ENCODE measurements at regions not wholly inside any gene's neighbourhood (a gene's known extent, or its start where the extent isn't known, plus 50 kb on each side); places are given as distances from the start of the nearest gene placed in this dataset.
"Not testable (repeated sequence)": the region's sequence is repeated elsewhere in the genome, so short reads cannot be mapped to it uniquely, and the experiment has no call there.

DNA sequence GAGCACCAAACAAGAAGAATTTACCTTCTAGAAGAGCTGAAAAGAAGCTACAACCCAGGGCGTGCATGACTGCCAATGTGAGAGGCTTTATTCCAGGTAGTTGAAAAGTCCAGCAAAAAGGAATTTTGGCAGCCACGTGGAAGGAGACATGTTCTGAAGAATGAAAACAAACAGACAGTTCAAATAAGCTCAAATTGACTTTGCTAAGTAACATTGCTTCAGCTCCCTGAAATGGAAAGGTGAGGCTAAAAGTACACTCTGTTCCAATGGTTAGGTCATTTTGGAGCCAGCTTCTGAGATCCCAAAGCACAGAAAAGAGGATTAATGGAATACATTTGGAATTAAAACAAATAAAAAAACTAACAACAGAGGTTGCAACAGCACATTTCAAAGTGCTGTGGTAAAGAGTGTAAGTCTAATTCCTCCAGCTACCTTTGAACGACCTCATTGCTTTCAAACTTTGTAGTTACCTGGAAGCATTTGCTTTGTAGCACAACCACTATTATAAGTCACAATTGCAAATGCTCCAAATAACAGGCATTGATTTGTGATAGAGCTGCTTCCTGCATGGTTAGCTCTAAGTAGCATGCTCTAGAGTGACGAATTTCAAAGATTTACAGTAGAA lies 405.3 kb upstream of the EDA2R start:
- intact Hi-C loops (cut with DNase I), result no loop called here
- no peak for DNase-seq (ENCODE audit: extremely low spot score in 2 of 2)
- no peaks in the 10 kb centered on the region for H3K27me3 ChIP-seq
- H3K36me3 ChIP-seq, result no peaks in the 10 kb centered on the region
- H3K27ac ChIP-seq, result no peak overlapping the region
- H3K4me3 ChIP-seq, result no peak overlapping the region
- H3K9me3 ChIP-seq, result no peaks in the 10 kb centered on the region
- TF ChIP-seq POLR2A (IDR thresholded peaks at IDR 0.05) (no peak), POLR2AphosphoS5 (IDR thresholded peaks at IDR 0.05; ENCODE audit: insufficient read depth in 1 of 2, low read depth in 1 of 2) (no peak)
- H3K4me1 ChIP-seq, result no peaks in the 10 kb centered on the region

DNA sequence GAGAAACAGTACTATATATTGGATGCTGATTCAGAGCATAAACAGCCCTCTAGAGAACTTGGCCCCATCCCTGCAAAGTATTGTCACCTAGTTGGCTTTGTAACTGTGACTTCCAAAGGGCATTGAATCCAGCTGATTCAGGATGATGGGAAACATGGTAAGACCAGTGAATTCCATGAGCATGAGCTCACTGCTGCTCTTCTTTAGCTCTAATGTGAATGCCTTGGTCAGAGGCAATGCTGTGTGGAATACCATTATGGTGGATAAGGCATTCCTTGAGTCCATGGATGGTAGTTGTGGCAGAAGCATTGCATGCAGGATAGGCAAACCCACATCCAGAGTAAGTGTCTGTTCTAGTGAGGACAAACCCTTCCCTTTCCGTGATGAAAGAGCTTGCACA lies 365.6 kb upstream of the EDA2R start:
- Histone ChIP-seq H3K27me3 (no peaks in the 10 kb centered on the region), H3K4me1 (no peaks in the 10 kb centered on the region), H3K4me3 (no peak overlapping the region), H3K36me3 (no peaks in the 10 kb centered on the region), H3K27ac (no peak overlapping the region), H3K9me3 (no peaks in the 10 kb centered on the region)
- intact Hi-C loops (cut with DNase I), result no loop called here
- TF ChIP-seq POLR2A (IDR thresholded peaks at IDR 0.05) (no peak), POLR2AphosphoS5 (IDR thresholded peaks at IDR 0.05; ENCODE audit: insufficient read depth in 1 of 2, low read depth in 1 of 2) (no peak)
- TF ChIP-seq, protein P1, sequence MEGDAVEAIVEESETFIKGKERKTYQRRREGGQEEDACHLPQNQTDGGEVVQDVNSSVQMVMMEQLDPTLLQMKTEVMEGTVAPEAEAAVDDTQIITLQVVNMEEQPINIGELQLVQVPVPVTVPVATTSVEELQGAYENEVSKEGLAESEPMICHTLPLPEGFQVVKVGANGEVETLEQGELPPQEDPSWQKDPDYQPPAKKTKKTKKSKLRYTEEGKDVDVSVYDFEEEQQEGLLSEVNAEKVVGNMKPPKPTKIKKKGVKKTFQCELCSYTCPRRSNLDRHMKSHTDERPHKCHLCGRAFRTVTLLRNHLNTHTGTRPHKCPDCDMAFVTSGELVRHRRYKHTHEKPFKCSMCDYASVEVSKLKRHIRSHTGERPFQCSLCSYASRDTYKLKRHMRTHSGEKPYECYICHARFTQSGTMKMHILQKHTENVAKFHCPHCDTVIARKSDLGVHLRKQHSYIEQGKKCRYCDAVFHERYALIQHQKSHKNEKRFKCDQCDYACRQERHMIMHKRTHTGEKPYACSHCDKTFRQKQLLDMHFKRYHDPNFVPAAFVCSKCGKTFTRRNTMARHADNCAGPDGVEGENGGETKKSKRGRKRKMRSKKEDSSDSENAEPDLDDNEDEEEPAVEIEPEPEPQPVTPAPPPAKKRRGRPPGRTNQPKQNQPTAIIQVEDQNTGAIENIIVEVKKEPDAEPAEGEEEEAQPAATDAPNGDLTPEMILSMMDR (IDR thresholded peaks at IDR 0.05), result no peak
- no peak for DNase-seq (ENCODE audit: extremely low spot score in 2 of 2)

DNA sequence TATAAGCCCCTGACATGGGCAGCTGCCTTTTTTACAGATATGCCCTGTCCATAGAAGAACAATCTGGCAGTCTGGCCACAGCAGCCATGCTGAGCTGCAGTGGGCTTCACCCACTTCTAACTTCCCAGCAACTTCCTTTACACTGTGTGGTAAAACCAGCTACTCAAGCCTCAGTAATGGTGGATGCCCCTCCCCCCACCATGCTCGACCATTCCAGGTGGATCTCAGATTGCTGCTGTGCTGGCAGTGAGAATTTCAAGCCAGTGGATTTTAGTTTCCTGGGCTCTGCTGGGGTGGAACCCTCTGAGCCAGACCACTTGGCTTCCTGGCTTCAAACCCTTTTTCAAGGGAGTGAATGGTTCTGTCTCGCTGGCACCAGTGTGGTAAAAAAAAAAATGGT lies 355.9 kb upstream of the EDA2R start:
- intact Hi-C loops (cut with DNase I), result no loop called here
- TF ChIP-seq, protein P1 (IDR thresholded peaks at IDR 0.05), result no peak
- TF ChIP-seq POLR2A (IDR thresholded peaks at IDR 0.05), result no peak
- no peak for TF ChIP-seq POLR2AphosphoS5 (IDR thresholded peaks at IDR 0.05; ENCODE audit: insufficient read depth in 1 of 2, low read depth in 1 of 2)

DNA sequence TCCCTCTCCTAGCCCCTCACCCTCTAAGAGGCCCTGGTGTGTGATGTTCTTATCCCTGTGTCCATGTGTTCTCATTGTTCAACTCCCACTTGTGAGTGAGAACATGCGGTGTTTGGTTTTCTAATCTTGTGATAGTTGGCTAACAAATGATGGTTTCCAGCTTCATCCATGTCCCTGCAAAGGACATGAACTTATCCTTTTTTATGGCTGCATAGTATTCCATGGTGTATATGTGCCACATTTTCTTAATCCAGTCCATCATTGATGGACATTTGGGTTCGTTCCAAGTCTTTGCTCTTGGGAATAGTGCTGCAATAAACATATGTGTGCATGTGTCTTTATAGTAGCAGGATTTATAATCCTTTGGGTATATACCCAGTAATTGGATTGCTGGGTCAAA lies 353.2 kb upstream of the EDA2R start:
- intact Hi-C loops (cut with DNase I); H3K4me3 ChIP-seq; H3K27ac ChIP-seq; H3K9me3 ChIP-seq; H3K36me3 ChIP-seq; DNase-seq (ENCODE audit: extremely low spot score in 2 of 2); H3K27me3 ChIP-seq; H3K4me1 ChIP-seq: not testable (repeated sequence)

More for the DNA sequence above, 355.9 kb upstream of the EDA2R start:
- Histone ChIP-seq H3K4me1 (no peaks in the 10 kb centered on the region), H3K9me3 (no peaks in the 10 kb centered on the region), H3K36me3 (no peaks in the 10 kb centered on the region), H3K27ac (no peak overlapping the region), H3K4me3 (no peak overlapping the region), H3K27me3 (no peaks in the 10 kb centered on the region)
- DNase-seq (ENCODE audit: extremely low spot score in 2 of 2), result no peak

DNA sequence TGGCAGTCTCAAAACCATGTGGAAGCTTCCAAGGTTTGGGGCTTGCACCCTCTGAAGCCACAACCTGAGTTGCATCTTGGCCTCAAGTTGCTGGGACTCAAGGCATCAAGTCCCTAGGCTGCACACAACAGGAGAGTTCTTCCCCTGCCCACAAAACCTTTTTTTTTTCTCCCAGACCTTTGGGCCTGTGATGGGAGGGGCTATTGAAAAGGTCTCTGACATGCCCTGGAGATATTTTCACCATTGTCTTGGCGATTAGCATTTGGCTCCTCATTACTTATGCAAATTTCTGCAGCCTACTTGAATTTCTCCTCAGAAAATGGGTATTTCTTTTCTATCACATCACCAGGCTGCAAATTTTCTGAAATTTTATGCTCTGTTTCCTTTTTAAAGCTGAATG lies 349.5 kb upstream of the EDA2R start:
- no peak for TF ChIP-seq POLR2AphosphoS5 (IDR thresholded peaks at IDR 0.05; ENCODE audit: insufficient read depth in 1 of 2, low read depth in 1 of 2)
- TF ChIP-seq, protein P1 (IDR thresholded peaks at IDR 0.05), result no peak
- no peak for TF ChIP-seq POLR2A (IDR thresholded peaks at IDR 0.05)
- no peak for DNase-seq (ENCODE audit: extremely low spot score in 2 of 2)
- Histone ChIP-seq H3K4me3 (no peak overlapping the region), H3K27ac (no peak overlapping the region), H3K27me3 (no peaks in the 10 kb centered on the region), H3K36me3 (no peaks in the 10 kb centered on the region), H3K4me1 (no peaks in the 10 kb centered on the region), H3K9me3 (no peaks in the 10 kb centered on the region)
- intact Hi-C loops (cut with DNase I), result no loop called here

DNA sequence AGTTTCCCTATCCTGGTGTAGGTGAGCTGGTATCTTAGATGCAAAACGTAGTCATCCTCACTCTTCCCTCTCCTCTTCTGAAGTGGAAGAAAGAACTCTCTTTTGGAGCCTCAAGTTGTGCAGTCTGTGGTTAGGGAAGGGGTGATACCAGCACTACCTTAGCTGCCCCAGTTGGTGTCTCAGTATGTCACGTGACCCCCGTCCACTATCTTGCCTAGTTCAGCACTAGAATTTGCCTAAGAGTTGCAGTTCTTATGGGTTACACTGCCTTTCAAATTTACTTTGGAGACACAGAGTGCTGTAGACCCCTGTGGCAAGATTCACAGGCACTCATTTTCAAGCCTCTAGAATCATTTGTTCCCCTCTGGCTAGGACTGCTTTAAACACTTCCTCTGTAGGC lies 322.8 kb upstream of the EDA2R start:
- Histone ChIP-seq H3K27ac (no peak overlapping the region), H3K36me3 (no peaks in the 10 kb centered on the region), H3K9me3 (no peaks in the 10 kb centered on the region), H3K27me3 (no peaks in the 10 kb centered on the region), H3K4me1 (no peaks in the 10 kb centered on the region), H3K4me3 (no peak overlapping the region)
- DNase-seq (ENCODE audit: extremely low spot score in 2 of 2), result no peak
- intact Hi-C loops (cut with DNase I), result no loop called here
- TF ChIP-seq, protein P1 (IDR thresholded peaks at IDR 0.05), result no peak
- no peak for TF ChIP-seq POLR2A (IDR thresholded peaks at IDR 0.05)
- TF ChIP-seq POLR2AphosphoS5 (IDR thresholded peaks at IDR 0.05; ENCODE audit: insufficient read depth in 1 of 2, low read depth in 1 of 2), result no peak
